ENCODE measurements at regions not wholly inside any gene's neighbourhood (a gene's known extent, or its start where the extent isn't known, plus 50 kb on each side); places are given as distances from the start of the nearest gene placed in this dataset.
"Not testable (repeated sequence)": the region's sequence is repeated elsewhere in the genome, so short reads cannot be mapped to it uniquely, and the experiment has no call there.

DNA sequence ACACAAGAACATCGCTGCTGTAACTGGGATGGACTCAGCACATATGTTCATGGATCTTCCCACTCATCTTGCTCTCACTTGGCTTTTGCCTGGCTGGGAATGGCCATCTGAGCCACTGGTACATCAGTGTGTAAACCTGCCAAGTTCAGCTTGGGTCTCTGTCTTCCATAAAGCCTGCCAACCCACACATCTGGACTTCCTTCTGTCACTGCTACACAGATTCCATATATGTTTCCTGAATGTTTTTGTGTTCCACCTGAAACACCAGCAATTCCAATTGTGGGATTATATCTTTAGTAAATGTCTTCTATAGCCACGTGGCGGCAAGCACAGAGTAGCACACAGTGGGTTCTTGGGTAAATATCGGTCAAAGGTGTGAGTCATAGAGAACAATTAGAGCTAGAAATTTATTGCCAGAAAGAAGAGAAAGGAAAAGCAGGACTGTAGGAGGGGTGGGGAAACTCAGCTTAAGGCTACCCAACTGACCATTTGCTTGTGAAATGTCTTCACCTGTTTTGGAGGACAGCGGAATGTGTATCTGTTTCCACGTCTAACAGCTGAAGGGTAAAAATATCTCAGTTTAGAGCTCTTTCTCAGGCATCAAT lies 125.9 kb downstream of the MFAP3L start:
- ATAC-seq (no peak), DNase-seq (no peak)
- intact Hi-C loops (cut with DNase I, micrococcal nuclease), result no loop called here

DNA sequence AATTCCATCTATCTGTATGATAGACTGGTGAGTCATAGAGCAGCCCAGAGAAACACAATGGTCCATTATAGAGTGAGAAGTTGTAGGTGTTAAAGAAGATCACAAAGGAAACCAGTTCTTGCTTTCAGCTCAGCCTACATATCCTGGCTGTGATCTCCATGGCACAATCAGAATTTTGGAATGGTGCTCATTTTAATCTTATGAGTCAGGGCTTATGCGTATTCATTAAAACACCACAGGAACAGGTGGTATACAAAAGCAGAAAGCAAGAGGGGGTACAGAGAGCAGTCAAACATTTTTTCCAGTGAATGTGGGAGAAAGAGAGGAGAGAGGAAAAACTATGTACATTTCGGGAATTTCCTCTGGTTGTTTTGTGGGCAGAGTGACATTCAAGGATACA lies 126.9 kb downstream of the MFAP3L start:
- intact Hi-C loops (cut with DNase I, micrococcal nuclease), result no loop called here
- DNase-seq (no peak), ATAC-seq (no peak)

DNA sequence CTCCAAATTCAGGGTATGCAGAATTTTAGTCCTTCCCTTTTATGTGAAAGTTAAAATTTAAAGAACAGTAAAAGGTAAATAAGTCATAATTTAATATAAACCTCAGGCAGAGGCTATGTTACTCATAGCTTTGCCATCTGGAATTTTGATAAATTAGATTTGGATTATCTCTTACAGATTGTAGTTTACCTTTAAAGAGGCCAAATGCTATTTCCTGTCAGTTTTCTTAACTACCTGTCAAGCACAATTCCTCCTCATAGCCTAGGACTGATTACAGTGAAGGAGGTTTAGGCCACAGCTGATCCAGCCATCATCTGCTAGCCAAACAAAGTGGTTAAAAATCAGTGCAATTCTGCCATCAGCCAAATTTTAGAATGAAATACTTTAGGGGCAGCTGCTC lies 128.1 kb downstream of the MFAP3L start:
- intact Hi-C loops (cut with DNase I, micrococcal nuclease), result no loop called here
- no peak for DNase-seq
- no peak for ATAC-seq

- intact Hi-C loops (cut with DNase I, micrococcal nuclease); ATAC-seq: not testable (repeated sequence)
Measured at GRCh38 chr4:169894767-169895166, 131.4 kb downstream of the MFAP3L start.

GRCh38 chr4:169885893-169886292 lies 128.1 kb upstream of the HPF1 start:
- peak; percentile 85 for ATAC-seq
- DNase-seq, result no peak
- intact Hi-C loops (cut with DNase I, micrococcal nuclease), result no loop called here

More at GRCh38 chr4:169894767-169895166, 131.4 kb downstream of the MFAP3L start:
- not testable (repeated sequence) for DNase-seq

DNA sequence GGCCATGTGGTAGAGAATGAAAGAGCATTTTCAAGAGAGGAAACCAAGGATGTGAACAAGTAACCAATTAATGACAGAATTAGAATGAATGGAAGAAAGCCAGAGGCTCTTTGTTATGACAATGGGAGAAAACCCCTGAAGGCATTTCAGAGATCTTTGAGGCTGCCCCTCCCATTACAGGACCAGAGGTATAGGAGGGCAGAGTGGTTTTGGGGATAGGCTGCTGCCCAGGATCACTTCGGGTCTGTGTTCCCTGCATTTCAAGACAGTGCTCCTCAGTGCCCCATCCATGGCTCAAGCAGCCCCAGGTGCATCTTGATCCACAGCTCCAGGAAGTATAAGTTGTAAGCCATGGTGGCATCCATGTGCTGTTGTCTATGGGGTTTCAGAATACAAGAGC lies 124.0 kb upstream of the HPF1 start:
- intact Hi-C loops (cut with DNase I, micrococcal nuclease), result no loop called here
- no peak for DNase-seq
- no peak for ATAC-seq

DNA sequence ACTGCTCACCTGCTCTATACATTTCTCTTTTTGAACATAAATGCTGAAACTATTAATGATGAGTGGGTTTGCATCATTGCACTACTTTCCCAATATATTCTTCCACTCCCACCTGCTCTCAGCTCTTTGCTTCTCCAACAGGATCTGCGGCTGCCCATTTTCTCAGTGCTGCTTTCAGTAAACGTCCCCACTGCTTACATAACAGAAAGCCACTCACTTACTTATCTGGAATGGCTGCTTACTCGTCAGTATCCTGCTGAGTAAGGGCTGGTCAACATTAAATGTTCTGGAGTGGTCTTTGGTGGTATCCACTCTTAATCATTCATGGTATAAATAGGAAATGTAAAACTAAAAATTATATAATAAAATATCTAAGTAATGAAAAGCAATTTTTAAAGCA lies 112.8 kb upstream of the HPF1 start:
- DNase-seq, result no peak
- intact Hi-C loops (cut with DNase I, micrococcal nuclease), result no loop called here
- ATAC-seq, result no peak

DNA sequence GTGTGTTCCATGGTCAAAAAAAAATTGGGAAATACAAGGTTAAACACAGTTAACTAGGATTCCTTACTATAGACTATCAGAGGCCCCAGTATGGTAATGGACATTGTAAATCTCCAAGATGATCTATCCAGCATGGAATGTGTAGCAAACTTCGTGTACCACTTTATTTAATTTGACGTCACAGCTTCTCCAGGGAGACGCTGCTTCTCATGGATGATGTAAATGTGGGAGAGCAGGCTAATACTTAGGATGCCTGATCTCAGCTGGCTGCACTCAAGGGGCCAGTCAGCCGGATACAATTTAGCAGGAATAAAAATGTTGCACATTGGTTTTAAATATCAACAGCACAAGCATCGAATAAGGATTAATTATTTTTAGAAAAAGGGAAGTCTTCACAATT lies 111.7 kb upstream of the HPF1 start:
- ATAC-seq (no peak), DNase-seq (no peak)
- intact Hi-C loops (cut with DNase I, micrococcal nuclease), result no loop called here

DNA sequence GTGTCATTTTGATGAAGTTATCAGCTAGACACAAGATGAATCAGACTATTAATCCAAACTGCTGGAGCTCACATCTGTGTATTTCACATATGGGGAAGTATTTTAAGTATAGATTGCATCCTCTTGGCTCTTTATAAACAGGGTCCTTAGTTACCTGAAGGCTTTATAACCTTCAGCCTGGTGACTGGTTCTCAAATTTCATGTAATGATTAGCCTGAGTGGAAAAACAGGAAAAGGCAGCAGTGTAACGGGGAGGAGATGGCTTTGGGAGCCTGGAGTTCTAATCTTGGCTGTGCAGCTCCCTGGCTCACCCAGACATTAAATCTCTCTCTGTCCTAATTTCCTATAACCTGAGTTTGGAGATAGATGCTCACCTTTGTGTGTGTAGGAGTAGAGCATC lies 103.8 kb upstream of the HPF1 start:
- intact Hi-C loops (cut with DNase I, micrococcal nuclease), result no loop called here
- peak; percentile 93 for ATAC-seq
- no peak for DNase-seq

- ATAC-seq (peak; percentile 80), DNase-seq (peak in 1 of 2 donors; percentile 47)
- intact Hi-C loops (cut with DNase I, micrococcal nuclease), result no loop called here
Measured at GRCh38 chr4:169859366-169860216, 101.8 kb upstream of the HPF1 start.

GRCh38 chr4:169854090-169854489 lies 96.3 kb upstream of the HPF1 start:
- ATAC-seq (no peak), DNase-seq (no peak)
- intact Hi-C loops (cut with DNase I, micrococcal nuclease), result no loop called here

GRCh38 chr4:169852481-169852880 lies 94.7 kb upstream of the HPF1 start:
- no peak for ATAC-seq
- intact Hi-C loops (cut with DNase I, micrococcal nuclease), result no loop called here
- DNase-seq, result no peak

- no peak for DNase-seq
- ATAC-seq, result no peak
- intact Hi-C loops (cut with DNase I, micrococcal nuclease), result no loop called here
Measured at GRCh38 chr4:169851750-169852149, 94.0 kb upstream of the HPF1 start.

DNA sequence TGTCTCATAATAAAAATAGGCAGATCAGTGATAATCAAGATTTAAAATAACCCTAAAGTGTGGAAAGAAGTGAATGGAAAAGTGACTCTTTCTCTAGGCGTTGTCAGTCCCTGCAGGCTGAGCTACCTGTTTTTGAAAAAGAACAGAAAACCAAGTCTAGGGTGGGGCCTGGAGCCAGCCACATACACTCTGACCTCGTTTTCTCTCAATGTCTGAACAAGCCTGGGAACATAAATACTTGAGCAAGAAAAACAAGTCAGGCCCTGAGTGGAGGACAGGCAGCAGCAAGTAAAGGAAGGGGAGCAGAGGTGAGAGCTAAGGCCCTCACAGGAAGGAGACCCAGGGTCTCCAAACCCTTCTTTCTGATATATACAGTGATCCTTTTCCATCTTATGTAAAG lies 91.7 kb upstream of the HPF1 start:
- ATAC-seq (peak; percentile 52), DNase-seq (no peak)
- intact Hi-C loops (cut with DNase I, micrococcal nuclease), result no loop called here

DNA sequence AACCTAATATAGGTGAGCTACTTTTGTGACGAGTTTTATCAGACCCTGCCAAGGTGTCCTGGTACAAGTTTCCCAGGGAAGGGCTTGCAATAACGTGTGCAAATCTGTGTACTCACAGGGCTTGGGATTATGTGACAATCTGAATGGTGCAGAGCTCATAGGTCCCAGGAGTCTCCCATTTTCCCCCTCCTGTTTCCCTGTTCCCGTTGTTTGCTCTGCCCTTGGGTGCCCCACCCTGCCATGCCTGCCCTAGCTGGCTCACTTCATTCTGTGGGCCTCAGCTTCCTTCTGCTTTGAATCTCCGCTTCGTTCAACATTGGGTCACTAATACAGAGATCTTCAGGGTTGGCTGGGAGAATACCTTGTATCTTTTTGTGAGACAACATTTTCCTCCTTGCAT lies 90.3 kb upstream of the HPF1 start:
- ATAC-seq, result peak; percentile 86
- intact Hi-C loops (cut with DNase I, micrococcal nuclease), result no loop called here
- no peak for DNase-seq

DNA sequence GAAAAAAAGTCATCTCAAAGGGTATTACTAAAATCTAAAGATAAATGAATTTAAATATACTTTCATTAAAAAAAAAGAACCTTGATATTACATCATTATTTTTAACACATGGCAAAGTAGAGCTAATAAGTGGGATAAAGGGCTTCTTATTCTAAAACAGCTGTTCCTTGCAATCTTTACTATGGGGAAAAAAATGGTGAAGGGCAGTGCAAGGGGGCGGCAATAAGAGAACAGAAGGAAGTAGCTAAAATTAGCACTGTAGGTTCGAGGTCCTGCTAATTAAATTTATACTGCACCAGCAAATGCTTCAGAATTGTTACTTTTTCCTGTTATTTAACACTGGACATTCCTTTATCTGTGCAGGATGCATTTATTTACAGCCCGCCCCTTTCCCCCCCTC lies 89.4 kb upstream of the HPF1 start:
- no peak for ATAC-seq
- no peak for DNase-seq
- intact Hi-C loops (cut with DNase I, micrococcal nuclease), result no loop called here

- ATAC-seq (no peak), DNase-seq (no peak)
- intact Hi-C loops (cut with DNase I, micrococcal nuclease), result no loop called here
Measured at GRCh38 chr4:169846396-169846795, 88.7 kb upstream of the HPF1 start.

DNA sequence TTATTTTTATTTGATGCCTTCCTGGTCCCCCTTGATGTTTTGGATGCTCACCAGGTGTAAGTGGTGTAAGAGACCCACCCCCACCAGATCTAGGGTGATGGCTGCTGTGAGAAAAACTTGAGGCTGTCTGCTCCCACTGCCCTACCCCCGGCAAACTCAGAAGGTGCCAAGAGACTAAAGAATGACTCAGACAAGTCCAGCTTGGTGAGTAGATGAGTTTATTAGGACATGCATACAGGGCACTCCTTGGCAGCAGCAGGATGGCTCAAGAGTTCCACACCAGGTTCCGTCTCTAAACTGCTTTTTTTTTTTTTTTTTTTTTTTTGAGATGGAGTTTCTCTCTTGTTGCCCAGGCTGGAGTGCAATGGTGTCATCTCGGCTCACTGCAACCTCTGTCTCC lies 84.0 kb upstream of the HPF1 start:
- intact Hi-C loops (cut with DNase I, micrococcal nuclease), result no loop called here
- DNase-seq, result no peak
- ATAC-seq, result no peak

DNA sequence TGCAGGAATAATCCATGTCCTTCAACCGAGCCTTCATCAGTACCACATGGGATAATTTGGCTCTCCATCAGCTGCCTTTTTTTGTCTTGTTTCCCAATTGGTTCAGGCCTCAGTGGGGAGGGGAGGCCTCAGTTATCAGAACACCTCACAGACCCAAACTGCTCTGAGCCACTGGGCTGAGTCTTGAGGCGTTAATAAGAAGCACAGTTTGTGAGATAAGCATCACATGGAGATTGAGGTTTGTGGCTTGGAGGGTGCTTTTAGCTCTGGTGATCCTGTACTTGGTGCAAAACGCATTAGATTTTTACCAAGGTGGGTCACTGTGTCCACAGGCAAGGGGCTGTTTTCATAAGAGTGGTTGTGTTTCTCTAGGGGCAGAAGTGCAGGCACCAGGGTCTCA lies 82.8 kb upstream of the HPF1 start:
- DNase-seq (no peak), ATAC-seq (no peak)
- intact Hi-C loops (cut with DNase I, micrococcal nuclease), result no loop called here

DNA sequence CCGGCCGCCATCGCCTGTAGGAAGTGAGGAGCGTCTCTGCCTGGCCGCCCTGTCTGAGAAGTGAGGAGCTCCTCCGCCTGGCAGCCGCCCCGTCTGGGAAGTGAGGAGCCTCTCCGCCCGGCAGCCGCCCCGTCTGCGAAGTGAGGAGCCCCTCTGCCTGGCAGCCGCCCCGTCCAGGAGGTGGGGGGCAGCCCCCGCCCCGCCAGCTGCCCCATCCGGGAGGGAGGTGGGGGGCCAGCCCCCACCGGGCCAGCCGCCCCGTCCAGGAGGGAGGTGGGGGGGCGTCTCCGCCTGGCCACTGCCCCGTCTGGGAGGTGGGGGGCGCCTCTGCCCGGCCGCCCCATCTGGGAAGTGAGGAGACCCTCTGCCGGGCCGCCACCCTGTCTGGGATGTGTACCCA lies 70.6 kb upstream of the HPF1 start:
- ATAC-seq; DNase-seq; intact Hi-C loops (cut with DNase I, micrococcal nuclease): not testable (repeated sequence)

All from left colon (tissue), 2 donors.